MCF 10A (cell line): ENCODE measurements at regions not wholly inside any gene's neighbourhood (a gene's known extent, or its start where the extent isn't known, plus 50 kb on each side); places are given as distances from the start of the nearest gene placed in this dataset.

Source experiments
- BruUV-seq: library from RNA; stranded (reverse); fragments of 400-500 nt; replicated peaks from 2 replicates; lab custom pipeline; 2021; lab: Mats Ljungman, UMichigan
- CTCF ChIA-PET: fragments of 300-600 bp; sonication (Branson Sonifier 250); formaldehyde crosslinking; extraction: SDS; loops from one replicate; lab custom pipeline; 2021; ENCODE audit warnings: antibody characterized with exemption, inconsistent platforms; lab: Yijun Ruan, JAX
- POLR2A ChIA-PET: fragments of 300-600, 350-650 bp; sonication (Branson Sonifier 250); formaldehyde crosslinking; extraction: SDS; loops from one replicate; lab custom pipeline; 2020; ENCODE audit warnings: antibody characterized with exemption, inconsistent platforms; lab: Yijun Ruan, JAX
- DNase-seq: peaks from one replicate; pipeline ENCODE4 v3.0.0-alpha.2; 2018; ENCODE audit not compliant: unreplicated experiment
- H3K27ac Mint-ChIP-seq: one replicate; pipeline ENCODE4 v1.8.0; 2022; ENCODE audit warnings: mild to moderate bottlenecking, low read depth, mixed read lengths; ENCODE audit not compliant: unreplicated experiment
- H3K27me3 Mint-ChIP-seq: one replicate; pipeline ENCODE4 v1.8.0; 2022; ENCODE audit warnings: mixed read lengths; ENCODE audit not compliant: insufficient read depth, unreplicated experiment
- H3K36me3 Mint-ChIP-seq: one replicate; pipeline ENCODE4 v1.8.0; 2022; ENCODE audit warnings: mild to moderate bottlenecking, moderate library complexity, mixed read lengths; ENCODE audit not compliant: insufficient read depth, unreplicated experiment
- H3K4me1 Mint-ChIP-seq: one replicate; pipeline ENCODE4 v1.8.0; 2022; ENCODE audit warnings: mixed read lengths; ENCODE audit not compliant: insufficient read depth, unreplicated experiment
- H3K4me3 Mint-ChIP-seq: one replicate; pipeline ENCODE4 v1.8.0; 2022; ENCODE audit warnings: mild to moderate bottlenecking, moderate library complexity, mixed read lengths; ENCODE audit not compliant: unreplicated experiment
- H3K9me3 Mint-ChIP-seq: one replicate; pipeline ENCODE4 v1.8.0; 2022; ENCODE audit warnings: mixed read lengths; ENCODE audit not compliant: unreplicated experiment
- CTCF ChIP-seq: fragments of 200-600 bp; IDR thresholded peaks from one replicate; pipeline ENCODE4 v1.8.0; 2022; ENCODE audit warnings: antibody characterized with exemption, mild to moderate bottlenecking; ENCODE audit not compliant: unreplicated experiment
- intact Hi-C: fragments of 100-400 bp; cut with micrococcal nuclease; formaldehyde crosslinking; loops from 2 replicates; pipeline ENCODE4 v1.14.1; 2022

- BruUV-seq, result no TSS peak
- CTCF ChIA-PET, result no interaction called here
- DNase-seq, result no peak
- TF ChIP-seq CTCF, result no peak
- POLR2A ChIA-PET, result no interaction called here
- H3K4me1 Mint-ChIP-seq, result no peaks in the 10 kb centered on the region
- H3K27me3 Mint-ChIP-seq, result peaks cover 91% of the 10 kb centered on the region
- no peaks in the 10 kb centered on the region for H3K36me3 Mint-ChIP-seq
- no peak overlapping the region for H3K4me3 Mint-ChIP-seq
- H3K27ac Mint-ChIP-seq, result no peak overlapping the region
- H3K9me3 Mint-ChIP-seq, result no peaks in the 10 kb centered on the region
- intact Hi-C loops, result no loop called here
Observed at GRCh38 chr6:125544819-125545218, 204.6 kb upstream of the HEY2 start.

GRCh38 chr6:125546841-125547251, 202.6 kb upstream of the HEY2 start:
- Mint-ChIP-seq H3K4me1 (no peaks in the 10 kb centered on the region), H3K27me3 (peaks cover 91% of the 10 kb centered on the region), H3K36me3 (no peaks in the 10 kb centered on the region), H3K27ac (no peak overlapping the region), H3K4me3 (no peak overlapping the region), H3K9me3 (no peaks in the 10 kb centered on the region)
- ChIA-PET POLR2A (interaction anchor here (0.7 kb wide), 1 partner anchor 184 kb away, joined by 3 read pairs; no protein-coding TSS in a partner anchor), CTCF (interaction anchor here (0.7 kb wide), 1 partner anchor 186 kb away, joined by 4 read pairs; no protein-coding TSS in a partner anchor)
- TF ChIP-seq CTCF, result no peak
- BruUV-seq, result no TSS peak
- DNase-seq, result peak; percentile 22
- intact Hi-C loops, result no loop called here

- POLR2A ChIA-PET, result no interaction called here
- TF ChIP-seq CTCF, result no peak
Observed at GRCh38 chr6:125547381-125547780, 202.1 kb upstream of the HEY2 start.

GRCh38 chr6:125549202-125549884, 200.1 kb upstream of the HEY2 start:
- no peaks in the 10 kb centered on the region for H3K36me3 Mint-ChIP-seq
- H3K27ac Mint-ChIP-seq, result no peak overlapping the region
- BruUV-seq, result no TSS peak
- ChIA-PET CTCF (no interaction called here), POLR2A (no interaction called here)
- DNase-seq, result peak; percentile 7
- no peak for TF ChIP-seq CTCF
- no peaks in the 10 kb centered on the region for H3K4me1 Mint-ChIP-seq
- no peaks in the 10 kb centered on the region for H3K9me3 Mint-ChIP-seq
- peaks cover 76% of the 10 kb centered on the region for H3K27me3 Mint-ChIP-seq
- intact Hi-C loops, result no loop called here
- no peak overlapping the region for H3K4me3 Mint-ChIP-seq

More at GRCh38 chr6:125547381-125547780, 202.1 kb upstream of the HEY2 start:
- no peak for DNase-seq
- CTCF ChIA-PET, result interaction anchor here (0.5 to 0.7 kb wide), 2 partner anchors 40 to 186 kb away, joined by 3 to 4 read pairs; no protein-coding TSS in a partner anchor
- no TSS peak for BruUV-seq
- Mint-ChIP-seq H3K27me3 (peaks cover 91% of the 10 kb centered on the region), H3K4me3 (no peak overlapping the region), H3K27ac (no peak overlapping the region), H3K36me3 (no peaks in the 10 kb centered on the region), H3K4me1 (no peaks in the 10 kb centered on the region), H3K9me3 (no peaks in the 10 kb centered on the region)
- intact Hi-C loops, result no loop called here
